ENCODE measurements at regions not wholly inside any gene's neighbourhood (a gene's known extent, or its start where the extent isn't known, plus 50 kb on each side); places are given as distances from the start of the nearest gene placed in this dataset.

DNA sequence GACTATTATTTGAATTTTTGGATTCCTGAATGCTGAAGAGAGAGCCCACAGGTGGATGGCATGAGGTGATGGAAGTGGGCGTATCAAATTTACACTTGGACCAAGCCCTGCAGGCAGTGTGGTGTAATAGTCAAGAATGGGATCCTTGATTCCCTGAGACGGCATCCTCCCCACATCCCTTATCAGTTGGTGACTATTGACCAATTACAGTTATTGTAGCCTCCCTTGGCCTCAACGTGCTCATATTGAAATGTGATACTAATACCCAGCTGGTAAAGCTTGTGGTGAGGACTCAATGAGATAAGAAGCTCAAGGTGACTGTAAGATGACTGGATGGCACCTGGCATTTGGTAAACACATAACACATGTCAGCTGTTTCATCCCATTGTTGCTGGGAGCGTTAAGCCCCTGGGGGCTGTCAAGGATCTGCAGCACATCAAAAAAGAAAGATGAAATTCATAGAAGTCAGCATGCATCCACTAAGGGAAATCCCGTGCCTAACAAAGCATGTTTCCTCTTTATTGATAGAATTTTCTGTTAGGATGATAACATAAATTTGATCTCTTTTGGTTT is 65.6 kb upstream of the IRX2 start:
- TF ChIP-seq, protein P1, sequence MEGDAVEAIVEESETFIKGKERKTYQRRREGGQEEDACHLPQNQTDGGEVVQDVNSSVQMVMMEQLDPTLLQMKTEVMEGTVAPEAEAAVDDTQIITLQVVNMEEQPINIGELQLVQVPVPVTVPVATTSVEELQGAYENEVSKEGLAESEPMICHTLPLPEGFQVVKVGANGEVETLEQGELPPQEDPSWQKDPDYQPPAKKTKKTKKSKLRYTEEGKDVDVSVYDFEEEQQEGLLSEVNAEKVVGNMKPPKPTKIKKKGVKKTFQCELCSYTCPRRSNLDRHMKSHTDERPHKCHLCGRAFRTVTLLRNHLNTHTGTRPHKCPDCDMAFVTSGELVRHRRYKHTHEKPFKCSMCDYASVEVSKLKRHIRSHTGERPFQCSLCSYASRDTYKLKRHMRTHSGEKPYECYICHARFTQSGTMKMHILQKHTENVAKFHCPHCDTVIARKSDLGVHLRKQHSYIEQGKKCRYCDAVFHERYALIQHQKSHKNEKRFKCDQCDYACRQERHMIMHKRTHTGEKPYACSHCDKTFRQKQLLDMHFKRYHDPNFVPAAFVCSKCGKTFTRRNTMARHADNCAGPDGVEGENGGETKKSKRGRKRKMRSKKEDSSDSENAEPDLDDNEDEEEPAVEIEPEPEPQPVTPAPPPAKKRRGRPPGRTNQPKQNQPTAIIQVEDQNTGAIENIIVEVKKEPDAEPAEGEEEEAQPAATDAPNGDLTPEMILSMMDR (IDR thresholded peaks at IDR 0.05): no peak
- TF ChIP-seq POLR2A (IDR thresholded peaks at IDR 0.05): no peak
